HL-60 (cell line): ENCODE measurements at regions not wholly inside any gene's neighbourhood (a gene's known extent, or its start where the extent isn't known, plus 50 kb on each side); places are given as distances from the start of the nearest gene placed in this dataset.

Experiments used
- DNase-seq, 2 experiments: peaks; one replicate each; pipeline ENCODE4 v3.0.0-alpha.2; 2010 to 2020; ENCODE audit warnings: low read depth in 1 of 2, low spot score in 1 of 2
- H3K27ac ChIP-seq: fragments of 250-450 bp; sonication (Bioruptor Pico); replicated peaks from 2 replicates; pipeline ENCODE4 v1.5.1; 2020; ENCODE audit warnings: mild to moderate bottlenecking, moderate library complexity
- H3K27me3 ChIP-seq: fragments of 250-450 bp; sonication (Bioruptor Pico); 2 replicates; pipeline ENCODE4 v1.5.1; 2021; ENCODE audit warnings: mild to moderate bottlenecking, moderate library complexity; ENCODE audit not compliant: insufficient read depth, poor library complexity, severe bottlenecking
- H3K4me3 ChIP-seq: replicated peaks from 2 replicates; pipeline ENCODE4 v1.5.1; 2011; ENCODE audit warnings: mild to moderate bottlenecking, control low read depth, low read length; ENCODE audit not compliant: insufficient read depth
- CTCF ChIP-seq: IDR thresholded peaks from one replicate; pipeline ENCODE4 v1.5.1; 2011; ENCODE audit warnings: low read length, control low read depth, inconsistent platforms; ENCODE audit not compliant: insufficient read depth
- GABPA ChIP-seq: IDR thresholded peaks from 2 replicates; pipeline ENCODE4 v1.6.1; 2012; ENCODE audit warnings: low read depth
- POLR2AphosphoS5 ChIP-seq: IDR thresholded peaks from 2 replicates; pipeline ENCODE4 v1.6.1; 2012; ENCODE audit warnings: low read depth
- REST ChIP-seq: IDR thresholded peaks from 2 replicates; pipeline ENCODE4 v1.6.1; 2012; ENCODE audit warnings: low read depth; ENCODE audit not compliant: insufficient replicate concordance
- SPI1 ChIP-seq: IDR thresholded peaks from 2 replicates; pipeline ENCODE4 v1.6.1; 2012; ENCODE audit warnings: low read depth, mild to moderate bottlenecking, borderline replicate concordance

- DNase-seq: no peak
- H3K27me3 ChIP-seq: no peaks in the 10 kb centered on the region
- H3K4me3 ChIP-seq: no peak overlapping the region
- H3K27ac ChIP-seq: no peak overlapping the region
- TF ChIP-seq REST (no peak), CTCF (no peak), POLR2AphosphoS5 (no peak), SPI1 (no peak)
These were observed 106.7 kb upstream of the KDM7A start for GRCh38 chr7:140283472-140283871.

GRCh38 chr7:140281960-140282359 is 105.2 kb upstream of the KDM7A start:
- no peak for TF ChIP-seq REST
- H3K27ac ChIP-seq: no peak overlapping the region
- DNase-seq: no peak
- H3K4me3 ChIP-seq: no peak overlapping the region
- H3K27me3 ChIP-seq: no peaks in the 10 kb centered on the region

- no peak for DNase-seq
- TF ChIP-seq CTCF: no peak
- no peak for TF ChIP-seq SPI1
- no peak for TF ChIP-seq GABPA
- TF ChIP-seq POLR2AphosphoS5: no peak
- no peak for TF ChIP-seq REST
- Histone ChIP-seq H3K27me3 (no peaks in the 10 kb centered on the region), H3K27ac (no peak overlapping the region), H3K4me3 (no peak overlapping the region)
These were observed 104.5 kb upstream of the KDM7A start for GRCh38 chr7:140281255-140281654.

- Histone ChIP-seq H3K27me3 (peaks cover 2% of the 10 kb centered on the region), H3K4me3 (no peak overlapping the region), H3K27ac (no peak overlapping the region)
- no peak for TF ChIP-seq CTCF
- no peak for TF ChIP-seq GABPA
- TF ChIP-seq SPI1: no peak
- TF ChIP-seq POLR2AphosphoS5: no peak
- TF ChIP-seq REST: no peak
- DNase-seq: no peak
These were observed 99.2 kb upstream of the KDM7A start for GRCh38 chr7:140276001-140276400.
